SK-N-SH (cell line): ENCODE measurements at regions not wholly inside any gene's neighbourhood (a gene's known extent, or its start where the extent isn't known, plus 50 kb on each side); places are given as distances from the start of the nearest gene placed in this dataset.

Source experiments
- CTCF ChIA-PET: fragments of 300-600, 350-600 bp; formaldehyde crosslinking; extraction: SDS; loops from one replicate; lab custom pipeline; 2021; lab: Yijun Ruan, JAX
- POLR2A ChIA-PET: fragments of 350-600 bp; sonication (Branson Sonifier 250); formaldehyde crosslinking; extraction: SDS; loops from one replicate; lab custom pipeline; 2020; ENCODE audit warnings: antibody characterized with exemption, inconsistent platforms; lab: Yijun Ruan, JAX
- DNase-seq: peaks from one replicate; pipeline ENCODE4 v3.0.0; 2012
- H2AFZ ChIP-seq: fragments of 200-600 bp; sonication (generic); 2 replicates; pipeline ENCODE4 v1.8.1; 2016; ENCODE audit warnings: antibody characterized with exemption, mild to moderate bottlenecking, low read depth
- H3F3A ChIP-seq: fragments of 200-600 bp; sonication (generic); replicated peaks from 2 replicates; pipeline ENCODE3; 2016; ENCODE audit warnings: antibody characterized with exemption, mild to moderate bottlenecking; ENCODE audit not compliant: insufficient read depth
- H3K27ac ChIP-seq, 2 experiments: fragments of 200-500 bp in 1 of 2; fragments of 200-600 bp in 1 of 2; sonication (Bioruptor generic) in 1 of 2; sonication (generic), shearing (Covaris generic) in 1 of 2; 2 replicates each; pipeline versions ENCODE4 v1.5.1 to v1.6.1; 2014 to 2016; ENCODE audit warnings: low read depth in 2 of 2, inconsistent platforms in 1 of 2, low read length in 1 of 2, mild to moderate bottlenecking in 1 of 2, mixed read lengths in 1 of 2
- H3K27me3 ChIP-seq: fragments of 200-600 bp; sonication (generic), shearing (Covaris generic); 2 replicates; pipeline ENCODE4 v1.6.1; 2016; ENCODE audit warnings: mixed run types; ENCODE audit not compliant: insufficient read depth
- H3K36me3 ChIP-seq, 2 experiments: fragments of 200-500 bp in 1 of 2; fragments of 200-600 bp in 1 of 2; sonication (Bioruptor generic) in 1 of 2; sonication (generic) in 1 of 2; replicated peaks in 1 of 2; 2 replicates each; pipeline versions ENCODE3 to v1.5.1; 2014 to 2016; ENCODE audit warnings: low read length in 1 of 2, mild to moderate bottlenecking in 1 of 2; ENCODE audit not compliant: insufficient read depth in 2 of 2, control insufficient read depth in 1 of 2
- H3K4me1 ChIP-seq, 2 experiments: fragments of 200-500 bp in 1 of 2; fragments of 200-600 bp in 1 of 2; sonication (Bioruptor generic) in 1 of 2; sonication (generic), shearing (Covaris generic) in 1 of 2; 2 replicates each; pipeline versions ENCODE4 v1.5.1 to v1.6.1; 2014 to 2016; ENCODE audit warnings: low read depth in 1 of 2, low read length in 1 of 2, mixed run types in 1 of 2; ENCODE audit not compliant: insufficient read depth in 2 of 2, control insufficient read depth in 1 of 2
- H3K4me2 ChIP-seq: fragments of 200-600 bp; sonication (generic), shearing (Covaris generic); 2 replicates; pipeline ENCODE4 v1.6.1; 2017; ENCODE audit warnings: mixed run types
- H3K4me3 ChIP-seq, 2 experiments: fragments of 200-500 bp in 1 of 2; fragments of 200-600 bp in 1 of 2; sonication (Bioruptor generic) in 1 of 2; sonication (generic), shearing (Covaris generic) in 1 of 2; 2 replicates each; pipeline versions ENCODE4 v1.5.1 to v1.8.1; 2014 to 2016; ENCODE audit warnings: low read depth in 2 of 2, inconsistent platforms in 1 of 2, low read length in 1 of 2, mild to moderate bottlenecking in 1 of 2, mixed read lengths in 1 of 2, moderate library complexity in 1 of 2
- H3K79me2 ChIP-seq: fragments of 200-600 bp; sonication (generic); 2 replicates; pipeline ENCODE4 v1.8.1; 2017; ENCODE audit warnings: mild to moderate bottlenecking; ENCODE audit not compliant: insufficient read depth
- H3K9ac ChIP-seq: fragments of 200-600 bp; sonication (generic); 2 replicates; pipeline ENCODE4 v1.6.1; 2017; ENCODE audit warnings: mixed run types
- H3K9me2 ChIP-seq: fragments of 200-600 bp; sonication (generic); 2 replicates; pipeline ENCODE4 v1.6.1; 2017; ENCODE audit warnings: mixed run types
- H3K9me3 ChIP-seq: fragments of 200-600 bp; sonication (generic); 2 replicates; pipeline ENCODE4 v1.6.1; 2017; ENCODE audit warnings: mixed run types, mild to moderate bottlenecking, moderate library complexity
- H4K20me1 ChIP-seq: fragments of 200-600 bp; sonication (generic); 2 replicates; pipeline ENCODE4 v1.6.1; 2017; ENCODE audit warnings: mild to moderate bottlenecking, mixed run types; ENCODE audit not compliant: insufficient read depth
- CHD2 ChIP-seq: fragments of 150-350 bp; IDR thresholded peaks from 2 replicates; pipeline ENCODE4 v1.6.1; 2018; ENCODE audit warnings: low read length; ENCODE audit not compliant: partially characterized antibody
- FOSL2 ChIP-seq: IDR thresholded peaks from 2 replicates; pipeline ENCODE4 v1.4.0; 2012; ENCODE audit warnings: low read depth, mild to moderate bottlenecking, moderate library complexity, borderline replicate concordance
- FOXJ3 ChIP-seq: sonication (generic); formaldehyde crosslinking; IDR thresholded peaks from 2 replicates; pipeline ENCODE4 v1.5.1; 2020; ENCODE audit warnings: mild to moderate bottlenecking, missing genetic modification reagents
- GATA2 ChIP-seq: sonication (generic); formaldehyde crosslinking; IDR thresholded peaks from 2 replicates; pipeline ENCODE4 v1.5.0; 2020; ENCODE audit warnings: mild to moderate bottlenecking, missing genetic modification reagents
- JUND ChIP-seq: IDR thresholded peaks from 2 replicates; pipeline ENCODE4 v1.4.0; 2012
- MEF2A ChIP-seq: IDR thresholded peaks from 2 replicates; pipeline ENCODE4 v1.4.0; 2012; ENCODE audit warnings: low read depth, borderline replicate concordance
- NFIC ChIP-seq: IDR thresholded peaks from 2 replicates; pipeline ENCODE4 v1.4.0; 2012; ENCODE audit warnings: borderline replicate concordance
- NRF1 ChIP-seq: IDR thresholded peaks from 2 replicates; pipeline ENCODE4 v1.6.1; 2012; ENCODE audit warnings: low read depth, mild to moderate bottlenecking, low read length
- PBX3 ChIP-seq: IDR thresholded peaks from 2 replicates; pipeline ENCODE4; 2012
- POLR2AphosphoS5 ChIP-seq: IDR thresholded peaks from 2 replicates; pipeline ENCODE4 v1.6.1; 2012; ENCODE audit warnings: low read depth, low read length
- RCOR1 ChIP-seq: fragments of 150-350 bp; IDR thresholded peaks from 2 replicates; pipeline ENCODE4 v1.6.1; 2017; ENCODE audit warnings: antibody characterized with exemption, low read length
- RFX5 ChIP-seq: IDR thresholded peaks from 2 replicates; pipeline ENCODE4 v1.6.1; 2012; ENCODE audit warnings: mild to moderate bottlenecking, improper control_type of control experiment, low read length
- RXRA ChIP-seq: IDR thresholded peaks from 2 replicates; pipeline ENCODE4 v1.4.0; 2012; ENCODE audit warnings: low read depth, mild to moderate bottlenecking, borderline replicate concordance
- SMC3 ChIP-seq: IDR thresholded peaks from 2 replicates; pipeline ENCODE4 v1.6.1; 2012; ENCODE audit warnings: low read depth, low read length, improper control_type of control experiment
- TEAD4 ChIP-seq: IDR thresholded peaks from 2 replicates; pipeline ENCODE4 v1.4.0; 2012; ENCODE audit warnings: mild to moderate bottlenecking, borderline replicate concordance; ENCODE audit not compliant: insufficient read depth
- YY1 ChIP-seq: IDR thresholded peaks from 2 replicates; pipeline ENCODE4 v1.4.0; 2012; ENCODE audit warnings: low read depth, mild to moderate bottlenecking
- WGBS: methylation state at CpG from one replicate; pipeline ENCODE4 v1.1.6; 2017; ENCODE audit warnings: low lambda C conversion rate; 5-methylcytosine and 5-hydroxymethylcytosine counted together
- TF ChIP-seq, protein P1 (sequence below): fragments of 150-350 bp; IDR thresholded peaks from 2 replicates; pipeline ENCODE4 v1.6.1; 2016; ENCODE audit warnings: mild to moderate bottlenecking, low read depth, low read length

- Histone ChIP-seq H2AFZ (no peak overlapping the region), H3K4me1 (peaks cover 0 to 4% of the 10 kb centered on the region in 2 experiments; a peak in 1 of 4 replicates), H3K9me2 (no peaks in the 10 kb centered on the region), H3K79me2 (no peaks in the 10 kb centered on the region), H4K20me1 (no peaks in the 10 kb centered on the region), H3K4me3 (no peak overlapping the region), H3K9ac (no peak overlapping the region), H3K27ac (no peak overlapping the region), H3K36me3 (no peaks in the 10 kb centered on the region), H3F3A (no peaks in the 10 kb centered on the region), H3K4me2 (no peak overlapping the region), H3K27me3 (no peaks in the 10 kb centered on the region; the same call in 1 of the 2 replicates), H3K9me3 (no peaks in the 10 kb centered on the region)
- WGBS = 19% methylated on average over 12 of the region's 23 CpGs
- CTCF ChIA-PET = interaction anchor here (4.2 kb wide), 1 partner anchor 15 kb away, joined by 29 read pairs; no protein-coding TSS in a partner anchor
- no peak for TF ChIP-seq SMC3
- DNase-seq = no peak
- POLR2A ChIA-PET = no interaction called here
Measured at GRCh38 chr22:49617866-49618676, 209.6 kb downstream of the BRD1 start.

- no peak for DNase-seq
- no peaks in the 10 kb centered on the region; the same call in 1 of the 2 replicates for H3K27me3 ChIP-seq
- no peak overlapping the region for H2AFZ ChIP-seq
- H3K27ac ChIP-seq = no peak overlapping the region
- H3K79me2 ChIP-seq = no peaks in the 10 kb centered on the region
- no peaks in the 10 kb centered on the region for H3K9me3 ChIP-seq
- ChIA-PET POLR2A (no interaction called here), CTCF (no interaction called here)
- no peaks in the 10 kb centered on the region for H4K20me1 ChIP-seq
- no peaks in the 10 kb centered on the region for H3K36me3 ChIP-seq
- peaks cover 0 to 4% of the 10 kb centered on the region in 2 experiments; a peak in 1 of 4 replicates for H3K4me1 ChIP-seq
- H3K4me3 ChIP-seq = no peak overlapping the region
- WGBS = 14% methylated on average over 4 of the region's 6 CpGs
- no peaks in the 10 kb centered on the region for H3F3A ChIP-seq
- no peak overlapping the region for H3K4me2 ChIP-seq
- no peak for TF ChIP-seq RFX5
- TF ChIP-seq TEAD4 = no peak
- TF ChIP-seq SMC3 = no peak
- TF ChIP-seq RXRA = no peak
- no peak overlapping the region for H3K9ac ChIP-seq
- no peaks in the 10 kb centered on the region for H3K9me2 ChIP-seq
Measured at GRCh38 chr22:49617264-49617663, 210.4 kb downstream of the BRD1 start.

DNA sequence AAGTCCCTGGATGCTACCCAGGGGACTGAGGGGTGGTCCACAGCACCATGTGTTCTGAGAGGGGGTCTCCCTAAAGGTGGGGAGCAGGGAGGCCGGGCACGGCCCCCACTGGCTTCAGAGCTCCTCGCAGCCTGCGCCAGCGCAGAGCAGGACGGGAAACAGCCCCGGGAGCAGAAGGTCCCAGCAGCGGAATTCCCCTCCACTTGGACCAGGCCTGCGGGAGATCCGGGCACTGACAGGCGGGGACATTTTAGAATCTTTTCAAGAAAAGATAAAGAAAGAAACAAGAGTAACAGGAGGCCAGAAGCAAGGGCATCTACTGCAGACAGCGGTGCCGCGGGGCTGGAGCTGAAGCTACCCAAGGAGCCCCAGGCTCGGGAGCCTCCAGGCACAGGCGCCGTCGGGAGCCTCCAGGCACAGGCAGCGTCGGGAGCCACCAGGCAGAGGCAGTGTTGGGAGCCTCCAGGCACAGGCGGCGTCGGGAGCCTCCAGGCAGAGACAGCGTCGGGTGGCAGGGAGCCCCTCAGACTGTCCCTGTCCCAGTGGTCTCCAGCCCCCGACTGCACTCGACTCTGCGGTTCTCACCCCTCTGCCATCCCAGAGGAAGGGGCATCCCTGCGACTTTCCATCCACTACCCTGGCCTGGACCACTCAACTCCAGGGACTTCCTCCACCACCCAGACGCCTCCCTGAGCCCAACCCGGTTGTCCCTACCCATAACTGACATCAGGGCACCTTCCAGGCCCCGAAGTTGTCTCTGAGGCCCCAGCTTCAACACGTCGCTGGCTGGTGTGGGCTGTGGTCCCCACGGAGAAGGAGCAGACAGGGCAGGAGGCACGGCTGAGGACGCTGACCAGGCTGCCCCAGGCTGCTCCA, 211.1 kb downstream of the BRD1 start:
- DNase-seq = no peak
- POLR2A ChIA-PET = no interaction called here
- no peaks in the 10 kb centered on the region; the same call in 1 of the 2 replicates for H3K27me3 ChIP-seq
- H3K9ac ChIP-seq = no peak overlapping the region
- no peak overlapping the region for H3K4me3 ChIP-seq
- no peaks in the 10 kb centered on the region for H3K79me2 ChIP-seq
- H2AFZ ChIP-seq = no peak overlapping the region
- H3K9me2 ChIP-seq = no peaks in the 10 kb centered on the region
- no peaks in the 10 kb centered on the region for H3K9me3 ChIP-seq
- CTCF ChIA-PET = no interaction called here
- H3K4me1 ChIP-seq = peaks cover 0 to 4% of the 10 kb centered on the region in 2 experiments; a peak in 1 of 4 replicates
- no peaks in the 10 kb centered on the region for H4K20me1 ChIP-seq
- 39% methylated on average over 23 of the region's 37 CpGs for WGBS
- H3K36me3 ChIP-seq = no peaks in the 10 kb centered on the region
- TF ChIP-seq TEAD4 (no peak), RCOR1 (no peak), NRF1 (no peak), FOSL2 (no peak), POLR2AphosphoS5 (no peak), CHD2 (no peak), PBX3 (no peak), YY1 (no peak), JUND (no peak), FOXJ3 (no peak), NFIC (no peak), RFX5 (no peak), GATA2 (CRISPR knock-in tag) (no peak), MEF2A (no peak)
- TF ChIP-seq, protein P1, sequence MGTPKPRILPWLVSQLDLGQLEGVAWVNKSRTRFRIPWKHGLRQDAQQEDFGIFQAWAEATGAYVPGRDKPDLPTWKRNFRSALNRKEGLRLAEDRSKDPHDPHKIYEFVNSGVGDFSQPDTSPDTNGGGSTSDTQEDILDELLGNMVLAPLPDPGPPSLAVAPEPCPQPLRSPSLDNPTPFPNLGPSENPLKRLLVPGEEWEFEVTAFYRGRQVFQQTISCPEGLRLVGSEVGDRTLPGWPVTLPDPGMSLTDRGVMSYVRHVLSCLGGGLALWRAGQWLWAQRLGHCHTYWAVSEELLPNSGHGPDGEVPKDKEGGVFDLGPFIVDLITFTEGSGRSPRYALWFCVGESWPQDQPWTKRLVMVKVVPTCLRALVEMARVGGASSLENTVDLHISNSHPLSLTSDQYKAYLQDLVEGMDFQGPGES = no peak
- H3F3A ChIP-seq = no peaks in the 10 kb centered on the region
- no peak overlapping the region for H3K27ac ChIP-seq
- no peak overlapping the region for H3K4me2 ChIP-seq
